GM23338 (cell line): ENCODE measurements at regions not wholly inside any gene's neighbourhood (a gene's known extent, or its start where the extent isn't known, plus 50 kb on each side); places are given as distances from the start of the nearest gene placed in this dataset.

Experiments
- ATAC-seq: fragments of 200-7000 bp; cut with Tn5 transposase; 3 replicates; pipeline ENCODE4 v1.9.1; 2020
- DNase-seq: peaks from one replicate; pipeline ENCODE4 v3.0.0-alpha.2; 2015; ENCODE audit warnings: low spot score
- H2AFZ ChIP-seq: fragments of 200-600 bp; sonication (generic); 2 replicates; pipeline ENCODE4 v1.8.0; 2016; ENCODE audit warnings: antibody characterized with exemption, mild to moderate bottlenecking, moderate library complexity
- H3F3A ChIP-seq: fragments of 200-600 bp; sonication (generic); replicated peaks from 2 replicates; pipeline ENCODE4 v1.8.0; 2017; ENCODE audit warnings: antibody characterized with exemption, mixed run types, low read depth
- H3K27ac ChIP-seq: fragments of 200-600 bp; sonication (generic); 2 replicates; pipeline ENCODE4 v1.6.1; 2016; ENCODE audit warnings: low read depth
- H3K27me3 ChIP-seq: fragments of 200-600 bp; sonication (generic); 2 replicates; pipeline ENCODE4 v1.8.0; 2016; ENCODE audit warnings: mild to moderate bottlenecking, mixed run types, moderate library complexity; ENCODE audit not compliant: insufficient read depth
- H3K36me3 ChIP-seq: fragments of 200-600 bp; sonication (generic); 2 replicates; pipeline ENCODE4 v1.8.0; 2016; ENCODE audit warnings: mild to moderate bottlenecking; ENCODE audit not compliant: insufficient read depth
- H3K4me1 ChIP-seq: fragments of 200-600 bp; sonication (generic); 2 replicates; pipeline ENCODE4 v1.8.0; 2016; ENCODE audit warnings: mild to moderate bottlenecking, moderate library complexity; ENCODE audit not compliant: insufficient read depth
- H3K4me2 ChIP-seq: fragments of 200-600 bp; sonication (generic); 2 replicates; pipeline ENCODE4 v1.7.1; 2017; ENCODE audit warnings: mixed run types
- H3K4me3 ChIP-seq: fragments of 200-600 bp; sonication (generic); 2 replicates; pipeline ENCODE4 v1.6.1; 2016; ENCODE audit warnings: mixed run types
- H3K79me2 ChIP-seq: fragments of 200-600 bp; sonication (generic); replicated peaks from 2 replicates; pipeline ENCODE4 v1.8.0; 2017; ENCODE audit warnings: mild to moderate bottlenecking; ENCODE audit not compliant: insufficient read depth
- H3K9me2 ChIP-seq: fragments of 200-600 bp; sonication (generic); 2 replicates; pipeline ENCODE4 v1.8.0; 2017; ENCODE audit not compliant: insufficient read depth
- H4K20me1 ChIP-seq: fragments of 200-600 bp; sonication (generic); replicated peaks from 2 replicates; pipeline ENCODE4 v1.8.0; 2017; ENCODE audit warnings: mild to moderate bottlenecking; ENCODE audit not compliant: insufficient read depth
- H3K27ac Mint-ChIP-seq: 2 replicates; pipeline ENCODE4 v1.8.0; 2020; ENCODE audit warnings: inconsistent platforms, mild to moderate bottlenecking, moderate library complexity, mixed read lengths
- H3K27me3 Mint-ChIP-seq: 3 replicates; pipeline ENCODE4 v1.8.0; 2022; ENCODE audit warnings: low read depth, mild to moderate bottlenecking, moderate library complexity, mixed read lengths, inconsistent platforms; ENCODE audit not compliant: insufficient read depth, poor library complexity
- H3K36me3 Mint-ChIP-seq: 3 replicates; pipeline ENCODE4 v1.8.0; 2021; ENCODE audit warnings: low read depth, mild to moderate bottlenecking, inconsistent platforms, moderate library complexity, mixed read lengths
- H3K4me1 Mint-ChIP-seq: 3 replicates; pipeline ENCODE4 v1.8.0; 2020; ENCODE audit warnings: mild to moderate bottlenecking, inconsistent platforms, mixed read lengths
- H3K4me3 Mint-ChIP-seq: 3 replicates; pipeline ENCODE4 v1.8.0; 2021; ENCODE audit warnings: moderate library complexity, mild to moderate bottlenecking, inconsistent platforms, mixed read lengths
- H3K9me3 Mint-ChIP-seq: 3 replicates; pipeline ENCODE4 v1.8.0; 2020; ENCODE audit warnings: moderate library complexity, mild to moderate bottlenecking, inconsistent platforms, mixed read lengths
- CREB1 ChIP-seq: fragments of 250-450 bp; sonication (Bioruptor Pico); IDR thresholded peaks from 2 replicates; pipeline ENCODE4 v1.5.0; 2020; ENCODE audit warnings: low read depth, mild to moderate bottlenecking, moderate library complexity
- CTCF ChIP-seq, 2 experiments: fragments of 200-600 bp in 1 of 2; sonication (generic) in 1 of 2; conservative IDR thresholded peaks; 2 replicates each; pipeline versions ENCODE4 v1.5.1 to v1.6.1; 2016 to 2017; ENCODE audit warnings: antibody characterized with exemption in 2 of 2, low read depth in 2 of 2, mild to moderate bottlenecking in 2 of 2, moderate library complexity in 1 of 2
- EZH2 ChIP-seq: fragments of 200-600 bp; sonication (generic); IDR thresholded peaks from one replicate; pipeline ENCODE4 v1.8.0; 2017; ENCODE audit warnings: antibody characterized with exemption, mild to moderate bottlenecking, low read depth; ENCODE audit not compliant: unreplicated experiment
- EZH2phosphoT487 ChIP-seq: fragments of 200-600 bp; sonication (generic); IDR thresholded peaks from one replicate; pipeline ENCODE4 v1.8.1; 2018; ENCODE audit warnings: antibody characterized with exemption; ENCODE audit not compliant: unreplicated experiment
- NANOG ChIP-seq: IDR thresholded peaks from 2 replicates; pipeline ENCODE4 v1.6.1; 2016; ENCODE audit warnings: antibody characterized with exemption, borderline replicate concordance
- REST ChIP-seq: IDR thresholded peaks from one replicate; pipeline ENCODE4 v1.6.1; 2018; ENCODE audit warnings: antibody characterized with exemption; ENCODE audit not compliant: unreplicated experiment
- STAT1 ChIP-seq: IDR thresholded peaks from one replicate; pipeline ENCODE4 v1.6.1; 2016; ENCODE audit warnings: antibody characterized with exemption; ENCODE audit not compliant: unreplicated experiment
- ZNF114 ChIP-seq: fragments of 250-450 bp; sonication (Bioruptor Pico); IDR thresholded peaks from 2 replicates; pipeline ENCODE4 v1.5.0; 2020; ENCODE audit warnings: mild to moderate bottlenecking, moderate library complexity

- Histone ChIP-seq H3K36me3 (no peaks in the 10 kb centered on the region), H3K27me3 (no peaks in the 10 kb centered on the region), H3K4me1 (no peaks in the 10 kb centered on the region), H3K79me2 (no peaks in the 10 kb centered on the region), H3K4me3 (no peak overlapping the region), H3K9me2 (no peaks in the 10 kb centered on the region), H3K4me2 (no peak overlapping the region), H3K27ac (no peak overlapping the region), H3F3A (no peaks in the 10 kb centered on the region), H4K20me1 (no peaks in the 10 kb centered on the region), H2AFZ (no peak overlapping the region)
- no peak overlapping the region for H3K27ac Mint-ChIP-seq
- H3K27me3 Mint-ChIP-seq, result no peaks in the 10 kb centered on the region
- no peaks in the 10 kb centered on the region for H3K4me1 Mint-ChIP-seq
- no peaks in the 10 kb centered on the region for H3K36me3 Mint-ChIP-seq
- no peak for TF ChIP-seq EZH2
- TF ChIP-seq CREB1 (CRISPR knock-in tag), result no peak
- TF ChIP-seq CTCF (conservative IDR thresholded peaks at IDR 0.05; ENCODE audit: low read depth in 2 of 2), result no peak
- no peak overlapping the region for H3K4me3 Mint-ChIP-seq
- DNase-seq (no peak), ATAC-seq (no peak)
- no peaks in the 10 kb centered on the region for H3K9me3 Mint-ChIP-seq
These were observed 217.9 kb upstream of the SLITRK5 start for GRCh38 chr13:87453244-87453643.

- no peaks in the 10 kb centered on the region for H3K9me2 ChIP-seq
- H3K9me3 Mint-ChIP-seq, result no peaks in the 10 kb centered on the region
- ATAC-seq (no peak), DNase-seq (no peak)
- no peaks in the 10 kb centered on the region for H3K36me3 ChIP-seq
- H3K27me3 Mint-ChIP-seq, result no peaks in the 10 kb centered on the region
- no peaks in the 10 kb centered on the region for H3K36me3 Mint-ChIP-seq
- no peak overlapping the region for H3K4me2 ChIP-seq
- peaks cover 9% of the 10 kb centered on the region; the same call in 1 of the 2 replicates for H3K4me1 ChIP-seq
- H2AFZ ChIP-seq, result no peak overlapping the region
- H3K4me1 Mint-ChIP-seq, result peaks cover 12% of the 10 kb centered on the region
- no peak overlapping the region for H3K27ac Mint-ChIP-seq
- H3K27me3 ChIP-seq, result no peaks in the 10 kb centered on the region
- no peak overlapping the region for H3K4me3 Mint-ChIP-seq
- H3K4me3 ChIP-seq, result no peak overlapping the region
- H4K20me1 ChIP-seq, result no peaks in the 10 kb centered on the region
- H3K27ac ChIP-seq, result no peak overlapping the region
- no peak for TF ChIP-seq ZNF114 (CRISPR knock-in tag)
- no peak for TF ChIP-seq STAT1
- TF ChIP-seq EZH2, result no peak
- no peak for TF ChIP-seq CTCF (conservative IDR thresholded peaks at IDR 0.05; ENCODE audit: low read depth in 2 of 2)
- no peak for TF ChIP-seq NANOG
- TF ChIP-seq REST, result no peak
- TF ChIP-seq EZH2phosphoT487, result no peak
- no peaks in the 10 kb centered on the region for H3F3A ChIP-seq
- no peaks in the 10 kb centered on the region for H3K79me2 ChIP-seq
These were observed 211.8 kb upstream of the SLITRK5 start for GRCh38 chr13:87459419-87459818.
